GM12878 (cell line): ENCODE measurements at regions not wholly inside any gene's neighbourhood (a gene's known extent, or its start where the extent isn't known, plus 50 kb on each side); places are given as distances from the start of the nearest gene placed in this dataset.

Source experiments
- ATAC-seq: fragments of 200-7000 bp; cut with Tn5 transposase; 3 replicates; pipeline ENCODE4 v1.9.1; 2020; ENCODE audit warnings: mild to moderate bottlenecking, moderate library complexity
- BruUV-seq: library from RNA; stranded (reverse); fragments of 400-500 nt; replicated peaks from 2 replicates; lab custom pipeline; 2021; lab: Mats Ljungman, UMichigan
- CTCF ChIA-PET: fragments of 300-600 bp; sonication (Branson Sonifier 250); formaldehyde crosslinking; extraction: SDS; loops from one replicate; lab custom pipeline; 2021; ENCODE audit warnings: inconsistent platforms; lab: Yijun Ruan, JAX
- POLR2A ChIA-PET: fragments of 350-600 bp; formaldehyde crosslinking; extraction: SDS; loops from one replicate; lab custom pipeline; 2021; ENCODE audit warnings: inconsistent platforms; lab: Charles Lee
- RAD21 ChIA-PET: fragments of 300-600 bp; sonication (Branson Sonifier 250); formaldehyde crosslinking; loops from one replicate; lab custom pipeline; 2023; ENCODE audit warnings: antibody characterized with exemption; ENCODE audit not compliant: unreplicated experiment; lab: Charles Lee
- SMC1A ChIA-PET: fragments of 300-600 bp; sonication (Branson Sonifier 250); formaldehyde crosslinking; loops from one replicate; lab custom pipeline; 2023; ENCODE audit not compliant: unreplicated experiment, uncharacterized antibody; lab: Charles Lee
- DNase-seq: peaks from one replicate; pipeline ENCODE4 v3.0.0-alpha.2; 2011; ENCODE audit warnings: low read depth, low spot score
- FAIRE-seq: peaks from 3 replicates; lab custom pipeline; 2011; peaks lifted over from hg19 to GRCh38; lab: Jason Lieb, UNC
- H2AFZ ChIP-seq: 2 replicates; pipeline ENCODE4 v1.6.0; 2011; ENCODE audit warnings: low read depth, low read length, control low read depth; ENCODE audit not compliant: control insufficient read depth
- H3K27ac ChIP-seq: 2 replicates; pipeline ENCODE4 v1.5.1; 2011; ENCODE audit warnings: control low read depth; ENCODE audit not compliant: control insufficient read depth, insufficient read depth
- H3K27me3 ChIP-seq, 2 experiments: replicated peaks in 1 of 2; 2 replicates each; pipeline versions ENCODE4 v1.6.0 to v1.6.1; 2011; ENCODE audit warnings: low read length in 1 of 2; ENCODE audit not compliant: control insufficient read depth in 2 of 2, insufficient read depth in 2 of 2
- H3K36me3 ChIP-seq, 2 experiments: 2 replicates each; pipeline ENCODE4 v1.5.1; 2011; ENCODE audit warnings: low read length in 1 of 2; ENCODE audit not compliant: control insufficient read depth in 2 of 2, insufficient read depth in 2 of 2
- H3K4me1 ChIP-seq: 2 replicates; pipeline ENCODE4 v1.6.1; 2011; ENCODE audit warnings: mild to moderate bottlenecking, low read length, moderate library complexity, mixed read lengths; ENCODE audit not compliant: control insufficient read depth, insufficient read depth
- H3K4me2 ChIP-seq: 2 replicates; pipeline ENCODE4 v1.6.0; 2011; ENCODE audit warnings: control low read depth; ENCODE audit not compliant: control insufficient read depth, insufficient read depth
- H3K4me3 ChIP-seq: fragments of 200-600 bp; sonication (generic); 2 replicates; pipeline ENCODE4 v1.5.1; 2016
- H3K79me2 ChIP-seq: 2 replicates; pipeline ENCODE4 v1.6.0; 2011; ENCODE audit warnings: low read length; ENCODE audit not compliant: control insufficient read depth, insufficient read depth
- H3K9ac ChIP-seq: 2 replicates; pipeline ENCODE4 v1.8.0; 2011; ENCODE audit warnings: low read length, control low read depth, mixed read lengths; ENCODE audit not compliant: control insufficient read depth, insufficient read depth
- H3K9me3 ChIP-seq: replicated peaks from 3 replicates; pipeline ENCODE4 v1.5.1; 2011; ENCODE audit warnings: mild to moderate bottlenecking, low read length; ENCODE audit not compliant: control insufficient read depth, insufficient read depth
- H4K20me1 ChIP-seq: 2 replicates; pipeline ENCODE4 v1.6.0; 2011; ENCODE audit not compliant: control insufficient read depth, insufficient read depth
- CBFB ChIP-seq: IDR thresholded peaks from 2 replicates; pipeline ENCODE4 v1.6.1; 2016; ENCODE audit warnings: antibody characterized with exemption, low read depth
- EP300 ChIP-seq, 2 experiments: fragments of 150-350 bp in 1 of 2; IDR thresholded peaks; 2 replicates each; pipeline ENCODE4 v1.6.1; 2011 to 2012; ENCODE audit warnings: low read depth in 2 of 2, low read length in 2 of 2, borderline replicate concordance in 1 of 2, improper control_type of control experiment in 1 of 2, inconsistent platforms in 1 of 2; ENCODE audit not compliant: control insufficient read depth in 1 of 2
- IKZF1 ChIP-seq: fragments of 450-650 bp; conservative IDR thresholded peaks from 2 replicates; pipeline ENCODE4 v1.6.1; 2017; ENCODE audit warnings: antibody characterized with exemption, mild to moderate bottlenecking
- IKZF2 ChIP-seq, 2 experiments: fragments of 450-650 bp; IDR thresholded peaks; 2 replicates each; pipeline ENCODE4 v1.6.1; 2017; ENCODE audit warnings: mild to moderate bottlenecking in 2 of 2, moderate library complexity in 2 of 2
- IRF5 ChIP-seq: fragments of 450-650 bp; IDR thresholded peaks from 2 replicates; pipeline ENCODE4 v1.6.1; 2017; ENCODE audit warnings: borderline replicate concordance
- JUNB ChIP-seq: IDR thresholded peaks from 2 replicates; pipeline ENCODE4 v1.6.1; 2016; ENCODE audit warnings: antibody characterized with exemption, mild to moderate bottlenecking
- LARP7 ChIP-seq: fragments of 450-650 bp; IDR thresholded peaks from 2 replicates; pipeline ENCODE4 v1.6.1; 2017; ENCODE audit warnings: mild to moderate bottlenecking
- NBN ChIP-seq: fragments of 450-650 bp; IDR thresholded peaks from 2 replicates; pipeline ENCODE4 v1.6.1; 2016
- POU2F2 ChIP-seq: IDR thresholded peaks from 3 replicates; pipeline ENCODE4 v1.6.1; 2011; ENCODE audit warnings: low read depth, mild to moderate bottlenecking, low read length, borderline replicate concordance
- SIN3A ChIP-seq: IDR thresholded peaks from 2 replicates; pipeline ENCODE4 v1.6.1; 2012; ENCODE audit warnings: low read depth, low read length, improper control_type of control experiment
- ZBTB4 ChIP-seq: fragments of 450-650 bp; formaldehyde crosslinking; IDR thresholded peaks from 2 replicates; pipeline ENCODE4 v1.4.0; 2022; ENCODE audit warnings: mild to moderate bottlenecking, moderate library complexity
- WGBS: methylation state at CpG from one replicate; pipeline ENCODE4 v1.1.6; 2016; ENCODE audit warnings: low lambda C conversion rate; ENCODE audit not compliant: insufficient replicate concordance, insufficient coverage; ENCODE audit errors: missing lambda C conversion rate; 5-methylcytosine and 5-hydroxymethylcytosine counted together
- in situ Hi-C: fragments of 300-500 bp; cut with MboI; formaldehyde crosslinking; loops from 9 replicates; pipeline ENCODE4 v1.14.3; 2018; ENCODE audit warnings: mixed read lengths
- intact Hi-C: fragments of 100-400 bp; cut with micrococcal nuclease; formaldehyde crosslinking; loops from one replicate; pipeline ENCODE4 v1.14.2; 2022; ENCODE audit not compliant: unreplicated experiment
- TF ChIP-seq, protein P1 (sequence below): IDR thresholded peaks from 2 replicates; pipeline ENCODE4 v1.6.1; 2011; ENCODE audit warnings: mild to moderate bottlenecking, low read depth, low read length, moderate library complexity; ENCODE audit not compliant: insufficient replicate concordance
- TF ChIP-seq, protein P2 (sequence below): IDR thresholded peaks from 2 replicates; pipeline ENCODE4 v1.6.1; 2012; ENCODE audit warnings: mild to moderate bottlenecking, low read depth, low read length

- no peaks in the 10 kb centered on the region for H3K4me1 ChIP-seq
- no peak overlapping the region for H3K9ac ChIP-seq
- in situ Hi-C loops, result no loop called here
- FAIRE-seq (no peak), ATAC-seq (no peak), DNase-seq (no peak)
- intact Hi-C loops, result no loop called here
- no peaks in the 10 kb centered on the region for H3K79me2 ChIP-seq
- ChIA-PET SMC1A (no interaction called here), RAD21 (no interaction called here), CTCF (no interaction called here), POLR2A (no interaction called here)
- no peak overlapping the region for H3K4me2 ChIP-seq
- H2AFZ ChIP-seq, result no peak overlapping the region
- no peaks in the 10 kb centered on the region for H3K9me3 ChIP-seq
- no TSS peak for BruUV-seq
- no peaks in the 10 kb centered on the region for H4K20me1 ChIP-seq
- H3K27me3 ChIP-seq, result no peaks in the 10 kb centered on the region
- H3K36me3 ChIP-seq, result no peaks in the 10 kb centered on the region
- WGBS, result 0% methylated on average over 1 of the region's 1 CpG
- no peak overlapping the region for H3K4me3 ChIP-seq
- H3K27ac ChIP-seq, result no peak overlapping the region
- no peak for TF ChIP-seq JUNB
- no peak for TF ChIP-seq CBFB
- TF ChIP-seq IRF5, result no peak
- no peak for TF ChIP-seq ZBTB4
- TF ChIP-seq POU2F2, result no peak
- no peak for TF ChIP-seq IKZF1
- TF ChIP-seq NBN, result no peak
- TF ChIP-seq, protein P1, sequence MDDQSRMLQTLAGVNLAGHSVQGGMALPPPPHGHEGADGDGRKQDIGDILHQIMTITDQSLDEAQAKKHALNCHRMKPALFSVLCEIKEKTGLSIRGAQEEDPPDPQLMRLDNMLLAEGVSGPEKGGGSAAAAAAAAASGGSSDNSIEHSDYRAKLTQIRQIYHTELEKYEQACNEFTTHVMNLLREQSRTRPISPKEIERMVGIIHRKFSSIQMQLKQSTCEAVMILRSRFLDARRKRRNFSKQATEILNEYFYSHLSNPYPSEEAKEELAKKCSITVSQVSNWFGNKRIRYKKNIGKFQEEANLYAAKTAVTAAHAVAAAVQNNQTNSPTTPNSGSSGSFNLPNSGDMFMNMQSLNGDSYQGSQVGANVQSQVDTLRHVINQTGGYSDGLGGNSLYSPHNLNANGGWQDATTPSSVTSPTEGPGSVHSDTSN, result no peak
- no peak for TF ChIP-seq EP300 (IDR thresholded peaks at IDR 0.05; ENCODE audit: borderline replicate concordance in 1 of 2, control insufficient read depth in 1 of 2, low read depth in 2 of 2, low read length in 2 of 2)
- TF ChIP-seq IKZF2 (IDR thresholded peaks at IDR 0.05), result no peak
- no peak for TF ChIP-seq LARP7
- TF ChIP-seq, protein P2, sequence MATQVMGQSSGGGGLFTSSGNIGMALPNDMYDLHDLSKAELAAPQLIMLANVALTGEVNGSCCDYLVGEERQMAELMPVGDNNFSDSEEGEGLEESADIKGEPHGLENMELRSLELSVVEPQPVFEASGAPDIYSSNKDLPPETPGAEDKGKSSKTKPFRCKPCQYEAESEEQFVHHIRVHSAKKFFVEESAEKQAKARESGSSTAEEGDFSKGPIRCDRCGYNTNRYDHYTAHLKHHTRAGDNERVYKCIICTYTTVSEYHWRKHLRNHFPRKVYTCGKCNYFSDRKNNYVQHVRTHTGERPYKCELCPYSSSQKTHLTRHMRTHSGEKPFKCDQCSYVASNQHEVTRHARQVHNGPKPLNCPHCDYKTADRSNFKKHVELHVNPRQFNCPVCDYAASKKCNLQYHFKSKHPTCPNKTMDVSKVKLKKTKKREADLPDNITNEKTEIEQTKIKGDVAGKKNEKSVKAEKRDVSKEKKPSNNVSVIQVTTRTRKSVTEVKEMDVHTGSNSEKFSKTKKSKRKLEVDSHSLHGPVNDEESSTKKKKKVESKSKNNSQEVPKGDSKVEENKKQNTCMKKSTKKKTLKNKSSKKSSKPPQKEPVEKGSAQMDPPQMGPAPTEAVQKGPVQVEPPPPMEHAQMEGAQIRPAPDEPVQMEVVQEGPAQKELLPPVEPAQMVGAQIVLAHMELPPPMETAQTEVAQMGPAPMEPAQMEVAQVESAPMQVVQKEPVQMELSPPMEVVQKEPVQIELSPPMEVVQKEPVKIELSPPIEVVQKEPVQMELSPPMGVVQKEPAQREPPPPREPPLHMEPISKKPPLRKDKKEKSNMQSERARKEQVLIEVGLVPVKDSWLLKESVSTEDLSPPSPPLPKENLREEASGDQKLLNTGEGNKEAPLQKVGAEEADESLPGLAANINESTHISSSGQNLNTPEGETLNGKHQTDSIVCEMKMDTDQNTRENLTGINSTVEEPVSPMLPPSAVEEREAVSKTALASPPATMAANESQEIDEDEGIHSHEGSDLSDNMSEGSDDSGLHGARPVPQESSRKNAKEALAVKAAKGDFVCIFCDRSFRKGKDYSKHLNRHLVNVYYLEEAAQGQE, result no peak
- TF ChIP-seq SIN3A, result no peak
Measured at GRCh38 chr13:38283346-38283745, 66.3 kb upstream of the UFM1 start.
